PC-9 (cell line): ENCODE measurements at regions not wholly inside any gene's neighbourhood (a gene's known extent, or its start where the extent isn't known, plus 50 kb on each side); places are given as distances from the start of the nearest gene placed in this dataset.

ENCODE experiments used
- BruUV-seq: library from RNA; stranded (reverse); fragments of 400-500 nt; replicated peaks from 2 replicates; lab custom pipeline; 2021; lab: Mats Ljungman, UMichigan
- CTCF ChIA-PET: fragments of 300-600 bp; sonication (Branson Sonifier 250); formaldehyde crosslinking; loops from one replicate; lab custom pipeline; 2022; ENCODE audit warnings: antibody characterized with exemption; lab: Charles Lee
- POLR2A ChIA-PET: fragments of 300-600 bp; sonication (Branson Sonifier 250); formaldehyde crosslinking; loops from one replicate; lab custom pipeline; 2022; ENCODE audit warnings: antibody characterized with exemption; ENCODE audit not compliant: unreplicated experiment; lab: Charles Lee
- DNase-seq, 2 experiments: peaks; one replicate each; pipeline versions ENCODE4 v3.0.0 to v3.0.0-alpha.2; 2015 to 2022; ENCODE audit warnings: mixed read lengths in 1 of 2
- H2AFZ ChIP-seq: fragments of 200-600 bp; sonication (generic); 2 replicates; pipeline ENCODE4 v1.8.1; 2017; ENCODE audit warnings: antibody characterized with exemption
- H3F3A ChIP-seq: fragments of 200-600 bp; sonication (generic); 2 replicates; pipeline ENCODE4 v1.8.1; 2017; ENCODE audit warnings: antibody characterized with exemption, mild to moderate bottlenecking, low read depth; ENCODE audit not compliant: insufficient read depth
- H3K27ac ChIP-seq: fragments of 200-600 bp; sonication (generic); 2 replicates; pipeline ENCODE4 v1.6.1; 2016; ENCODE audit warnings: mixed run types
- H3K27me3 ChIP-seq: fragments of 200-600 bp; sonication (generic); 2 replicates; pipeline ENCODE4 v1.6.1; 2016; ENCODE audit warnings: low read depth, mixed run types; ENCODE audit not compliant: insufficient read depth
- H3K36me3 ChIP-seq: fragments of 200-600 bp; sonication (generic); 2 replicates; pipeline ENCODE4 v1.6.1; 2016; ENCODE audit warnings: low read depth, mixed run types
- H3K4me1 ChIP-seq: fragments of 200-600 bp; sonication (generic); replicated peaks from 2 replicates; pipeline ENCODE4 v1.6.1; 2016; ENCODE audit warnings: mixed run types; ENCODE audit not compliant: insufficient read depth
- H3K4me2 ChIP-seq: fragments of 200-600 bp; sonication (generic); 2 replicates; pipeline ENCODE4 v1.6.1; 2017; ENCODE audit warnings: mixed run types
- H3K4me3 ChIP-seq: fragments of 200-600 bp; sonication (generic); 2 replicates; pipeline ENCODE4 v1.6.1; 2016; ENCODE audit warnings: mixed run types
- H3K79me2 ChIP-seq: fragments of 200-600 bp; sonication (generic); 2 replicates; pipeline ENCODE4 v1.6.1; 2017; ENCODE audit warnings: low read depth, mixed run types
- H3K9me2 ChIP-seq: fragments of 200-600 bp; sonication (generic); 2 replicates; pipeline ENCODE4 v1.8.1; 2017; ENCODE audit warnings: mild to moderate bottlenecking; ENCODE audit not compliant: insufficient read depth
- H3K9me3 ChIP-seq: fragments of 200-600 bp; sonication (generic); 2 replicates; pipeline ENCODE4 v1.8.1; 2016; ENCODE audit warnings: low read depth; ENCODE audit not compliant: insufficient read depth
- H4K20me1 ChIP-seq: fragments of 200-600 bp; sonication (generic); 2 replicates; pipeline ENCODE4 v1.8.1; 2017; ENCODE audit not compliant: insufficient read depth
- CTCF ChIP-seq: fragments of 200-600 bp; sonication (generic); conservative IDR thresholded peaks from 2 replicates; pipeline ENCODE4 v1.6.1; 2017; ENCODE audit warnings: mixed run types, antibody characterized with exemption, mild to moderate bottlenecking, moderate library complexity
- EZH2 ChIP-seq: fragments of 200-600 bp; sonication (generic); IDR thresholded peaks from 2 replicates; pipeline ENCODE4 v1.8.0; 2017; ENCODE audit warnings: antibody characterized with exemption, low read depth
- intact Hi-C: fragments of 100-400 bp; cut with micrococcal nuclease; formaldehyde crosslinking; loops from one replicate; pipeline ENCODE4 v1.10.0; 2022; ENCODE audit not compliant: unreplicated experiment

- Histone ChIP-seq H3K27ac (no peak overlapping the region), H3K9me3 (no peaks in the 10 kb centered on the region), H2AFZ (no peak overlapping the region), H3K79me2 (no peaks in the 10 kb centered on the region), H3K36me3 (no peaks in the 10 kb centered on the region), H3K27me3 (no peaks in the 10 kb centered on the region), H4K20me1 (no peaks in the 10 kb centered on the region), H3F3A (no peaks in the 10 kb centered on the region), H3K4me1 (no peaks in the 10 kb centered on the region), H3K9me2 (no peaks in the 10 kb centered on the region), H3K4me2 (no peak overlapping the region), H3K4me3 (no peak overlapping the region)
- no peak for TF ChIP-seq EZH2
- TF ChIP-seq CTCF: no peak
- DNase-seq: no peak
- intact Hi-C loops: no loop called here
- CTCF ChIA-PET: no interaction called here
- POLR2A ChIA-PET: no interaction called here
- no TSS peak for BruUV-seq
These were observed 1382.8 kb upstream of the CELF4 start for GRCh38 chr18:38948436-38948835.

- TF ChIP-seq EZH2 (no peak), CTCF (no peak)
- intact Hi-C loops: no loop called here
- no peak overlapping the region for H3K4me2 ChIP-seq
- H3K9me2 ChIP-seq: no peaks in the 10 kb centered on the region
- no peaks in the 10 kb centered on the region for H3K27me3 ChIP-seq
- ChIA-PET POLR2A (no interaction called here), CTCF (no interaction called here)
- DNase-seq: no peak
- H4K20me1 ChIP-seq: no peaks in the 10 kb centered on the region
- H3K27ac ChIP-seq: no peak overlapping the region
- no TSS peak for BruUV-seq
- H3K9me3 ChIP-seq: no peaks in the 10 kb centered on the region
- H3K79me2 ChIP-seq: no peaks in the 10 kb centered on the region
- H2AFZ ChIP-seq: no peak overlapping the region
- no peaks in the 10 kb centered on the region for H3K36me3 ChIP-seq
- H3F3A ChIP-seq: peaks cover 11% of the 10 kb centered on the region
- H3K4me3 ChIP-seq: no peak overlapping the region
- H3K4me1 ChIP-seq: 0 out of 2 replicates have a peak, but pooled peaks cover 4% of the 10 kb centered on the region
These were observed 1378.9 kb upstream of the CELF4 start for GRCh38 chr18:38944446-38945024.

GRCh38 chr18:38941711-38942561 is 1376.3 kb upstream of the CELF4 start:
- Histone ChIP-seq H2AFZ (peak overlapping the region; percentile 74), H3K4me3 (peak overlapping the region; percentile 56; the same call in 1 of the 2 replicates), H3K27ac (peak overlapping the region; percentile 82), H3K27me3 (no peaks in the 10 kb centered on the region), H3K4me2 (peak overlapping the region; percentile 23), H4K20me1 (no peaks in the 10 kb centered on the region), H3K4me1 (0 out of 2 replicates have a peak, but pooled peaks cover 4% of the 10 kb centered on the region), H3K9me3 (no peaks in the 10 kb centered on the region), H3K36me3 (no peaks in the 10 kb centered on the region), H3K9me2 (no peaks in the 10 kb centered on the region), H3K79me2 (no peaks in the 10 kb centered on the region), H3F3A (peaks cover 11% of the 10 kb centered on the region)
- POLR2A ChIA-PET: no interaction called here
- TF ChIP-seq EZH2 (no peak), CTCF (no peak)
- BruUV-seq: no TSS peak
- DNase-seq: no peak
- intact Hi-C loops: no loop called here
- CTCF ChIA-PET: no interaction called here
